Vagina (tissue), 2 donors: ENCODE measurements at regions not wholly inside any gene's neighbourhood (a gene's known extent, or its start where the extent isn't known, plus 50 kb on each side); places are given as distances from the start of the nearest gene placed in this dataset.

Experiments used
- DNase-seq, 2 donors: peaks; one replicate each; pipeline ENCODE4 v3.0.0-alpha.2; 2017; ENCODE audit errors: extremely low spot score in 2 of 2
- H3K27ac ChIP-seq: fragments of 200-600 bp; sonication (generic); one replicate; pipeline ENCODE4 v1.5.1; 2019
- H3K27me3 ChIP-seq: fragments of 200-600 bp; sonication (generic); one replicate; pipeline ENCODE4 v1.5.1; 2019
- H3K36me3 ChIP-seq, 2 donors: fragments of 200-600 bp; sonication (generic); one replicate each; pipeline ENCODE4 v1.5.1; 2017 to 2019
- H3K4me1 ChIP-seq: fragments of 200-600 bp; sonication (generic); one replicate; pipeline ENCODE4 v1.5.1; 2019
- H3K4me3 ChIP-seq, 2 donors: fragments of 200-600 bp; sonication (generic); 1 replicate in 1 of 2; 2 replicates in 1 of 2; pipeline ENCODE4 v1.5.1; 2016 to 2019
- H3K9me3 ChIP-seq: fragments of 200-600 bp; sonication (generic); one replicate; pipeline ENCODE4 v1.5.1; 2019
- CTCF ChIP-seq, 3 experiments: fragments of 450-650 bp in 2 of 3; fragments of 200-600 bp in 1 of 3; sonication (generic) in 1 of 3; IDR thresholded peaks; one replicate each; pipeline ENCODE4 v1.5.1; 2017 to 2019; ENCODE audit warnings: antibody characterized with exemption in 3 of 3, mild to moderate bottlenecking in 2 of 3, moderate library complexity in 2 of 3
- POLR2A ChIP-seq, 2 donors: fragments of 450-650 bp; IDR thresholded peaks; one replicate each; pipeline ENCODE4 v1.6.1; 2017; ENCODE audit warnings: antibody characterized with exemption in 2 of 2, mild to moderate bottlenecking in 2 of 2, moderate library complexity in 2 of 2
- POLR2AphosphoS5 ChIP-seq, 2 donors: sonication (generic); formaldehyde crosslinking; IDR thresholded peaks; one replicate each; pipeline ENCODE4 v1.9.0; 2017; ENCODE audit warnings: antibody characterized with exemption in 2 of 2, mild to moderate bottlenecking in 2 of 2, low read depth in 1 of 2; ENCODE audit not compliant: insufficient read depth in 1 of 2
- intact Hi-C: fragments of 100-400 bp; cut with DNase I; formaldehyde crosslinking; loops from one replicate; pipeline ENCODE4 v1.15.1; 2023

- Histone ChIP-seq H3K4me3 (no peak overlapping the region), H3K27ac (no peak overlapping the region), H3K27me3 (no peaks in the 10 kb centered on the region), H3K36me3 (no peaks in the 10 kb centered on the region), H3K4me1 (no peaks in the 10 kb centered on the region), H3K9me3 (no peaks in the 10 kb centered on the region)
- intact Hi-C loops: no loop called here
- TF ChIP-seq POLR2AphosphoS5 (IDR thresholded peaks at IDR 0.05; ENCODE audit: insufficient read depth in 1 of 2, low read depth in 1 of 2): no peak
- TF ChIP-seq CTCF (IDR thresholded peaks at IDR 0.05): no peak
- no peak for TF ChIP-seq POLR2A (IDR thresholded peaks at IDR 0.05)
- no peak for DNase-seq
These were observed 155.3 kb upstream of the EDNRA start for GRCh38 chr4:147325571-147325981.

- Histone ChIP-seq H3K4me3 (no peak overlapping the region), H3K36me3 (no peaks in the 10 kb centered on the region), H3K27ac (no peak overlapping the region), H3K9me3 (no peaks in the 10 kb centered on the region), H3K27me3 (no peaks in the 10 kb centered on the region), H3K4me1 (no peaks in the 10 kb centered on the region)
- intact Hi-C loops: no loop called here
- no peak for DNase-seq
- TF ChIP-seq POLR2AphosphoS5 (IDR thresholded peaks at IDR 0.05; ENCODE audit: insufficient read depth in 1 of 2, low read depth in 1 of 2) (no peak), POLR2A (IDR thresholded peaks at IDR 0.05) (no peak), CTCF (IDR thresholded peaks at IDR 0.05) (no peak)
These were observed 154.3 kb upstream of the EDNRA start for GRCh38 chr4:147326591-147326990.

DNA sequence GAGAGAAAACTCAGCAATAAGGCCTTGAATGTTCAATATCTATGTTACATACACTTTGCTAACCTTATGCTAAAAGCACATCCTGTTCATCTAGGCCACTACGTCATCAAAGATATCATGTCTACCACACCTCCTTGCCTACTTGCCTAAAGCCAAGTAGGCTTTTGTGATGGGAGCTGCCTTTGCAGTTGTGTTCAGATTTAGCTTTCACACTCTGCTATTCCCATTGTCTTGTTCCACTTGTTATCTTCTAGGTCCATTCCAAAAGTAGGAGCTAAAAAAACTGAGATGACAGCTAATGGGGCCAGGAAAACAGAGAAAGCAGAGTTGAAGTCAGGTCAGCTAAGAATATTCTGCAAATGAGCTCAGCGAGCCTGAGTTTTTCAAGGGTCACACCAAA lies 153.6 kb upstream of the EDNRA start:
- H3K9me3 ChIP-seq: no peaks in the 10 kb centered on the region
- H3K27me3 ChIP-seq: no peaks in the 10 kb centered on the region
- H3K4me3 ChIP-seq: no peak overlapping the region
- no peaks in the 10 kb centered on the region for H3K4me1 ChIP-seq
- no peak overlapping the region for H3K27ac ChIP-seq
- intact Hi-C loops: no loop called here
- no peak for DNase-seq
- TF ChIP-seq POLR2AphosphoS5 (IDR thresholded peaks at IDR 0.05; ENCODE audit: insufficient read depth in 1 of 2, low read depth in 1 of 2): no peak
- no peak for TF ChIP-seq POLR2A (IDR thresholded peaks at IDR 0.05)
- no peak for TF ChIP-seq CTCF (IDR thresholded peaks at IDR 0.05)
- no peaks in the 10 kb centered on the region for H3K36me3 ChIP-seq

GRCh38 chr4:147328189-147328588 lies 152.7 kb upstream of the EDNRA start:
- no peak overlapping the region for H3K27ac ChIP-seq
- no peak overlapping the region for H3K4me3 ChIP-seq
- intact Hi-C loops: no loop called here
- H3K36me3 ChIP-seq: no peaks in the 10 kb centered on the region
- TF ChIP-seq POLR2AphosphoS5 (IDR thresholded peaks at IDR 0.05; ENCODE audit: insufficient read depth in 1 of 2, low read depth in 1 of 2) (no peak), POLR2A (IDR thresholded peaks at IDR 0.05) (no peak), CTCF (IDR thresholded peaks at IDR 0.05) (no peak)
- no peaks in the 10 kb centered on the region for H3K9me3 ChIP-seq
- H3K27me3 ChIP-seq: no peaks in the 10 kb centered on the region
- H3K4me1 ChIP-seq: no peaks in the 10 kb centered on the region
- DNase-seq: no peak

DNA sequence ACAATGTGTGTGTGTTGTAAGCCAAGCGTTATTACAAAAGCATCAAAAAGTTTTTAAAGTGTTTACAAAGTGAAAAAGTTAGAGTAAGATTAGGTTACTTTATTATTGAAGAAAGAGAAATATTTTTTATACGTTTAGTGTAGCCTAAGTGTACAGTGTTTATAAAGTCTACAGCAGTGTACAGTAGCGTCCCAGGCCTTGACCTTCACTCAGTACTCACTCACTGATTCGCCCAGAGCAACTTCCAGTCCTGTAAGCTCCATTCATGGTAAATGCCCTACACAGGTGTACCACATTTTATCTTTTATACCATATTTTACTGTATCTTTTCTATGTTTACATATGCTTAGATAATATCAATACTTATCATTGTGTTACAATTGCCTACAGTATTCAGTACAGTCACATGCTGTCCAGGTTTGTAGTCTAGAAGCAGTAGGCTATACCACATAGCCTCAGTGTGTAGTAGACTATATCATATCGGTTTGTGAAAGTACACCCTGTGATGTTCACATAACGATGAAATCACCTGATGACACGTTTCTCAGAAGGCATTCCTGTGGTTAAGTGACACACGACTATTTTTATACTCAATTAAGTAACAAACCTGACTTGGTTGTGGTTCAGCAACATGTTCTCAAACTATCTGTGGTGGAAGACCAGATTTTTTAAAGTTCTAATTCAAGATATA lies 152.0 kb upstream of the EDNRA start:
- Histone ChIP-seq H3K27me3 (no peaks in the 10 kb centered on the region), H3K4me1 (no peaks in the 10 kb centered on the region), H3K27ac (no peak overlapping the region), H3K4me3 (no peak overlapping the region), H3K9me3 (no peaks in the 10 kb centered on the region), H3K36me3 (no peaks in the 10 kb centered on the region)
- no peak for TF ChIP-seq POLR2A (IDR thresholded peaks at IDR 0.05)
- no peak for TF ChIP-seq POLR2AphosphoS5 (IDR thresholded peaks at IDR 0.05; ENCODE audit: insufficient read depth in 1 of 2, low read depth in 1 of 2)
- no peak for TF ChIP-seq CTCF (IDR thresholded peaks at IDR 0.05)
- no peak for DNase-seq
- intact Hi-C loops: no loop called here
